ENCODE measurements at regions not wholly inside any gene's neighbourhood (a gene's known extent, or its start where the extent isn't known, plus 50 kb on each side); places are given as distances from the start of the nearest gene placed in this dataset.

DNA sequence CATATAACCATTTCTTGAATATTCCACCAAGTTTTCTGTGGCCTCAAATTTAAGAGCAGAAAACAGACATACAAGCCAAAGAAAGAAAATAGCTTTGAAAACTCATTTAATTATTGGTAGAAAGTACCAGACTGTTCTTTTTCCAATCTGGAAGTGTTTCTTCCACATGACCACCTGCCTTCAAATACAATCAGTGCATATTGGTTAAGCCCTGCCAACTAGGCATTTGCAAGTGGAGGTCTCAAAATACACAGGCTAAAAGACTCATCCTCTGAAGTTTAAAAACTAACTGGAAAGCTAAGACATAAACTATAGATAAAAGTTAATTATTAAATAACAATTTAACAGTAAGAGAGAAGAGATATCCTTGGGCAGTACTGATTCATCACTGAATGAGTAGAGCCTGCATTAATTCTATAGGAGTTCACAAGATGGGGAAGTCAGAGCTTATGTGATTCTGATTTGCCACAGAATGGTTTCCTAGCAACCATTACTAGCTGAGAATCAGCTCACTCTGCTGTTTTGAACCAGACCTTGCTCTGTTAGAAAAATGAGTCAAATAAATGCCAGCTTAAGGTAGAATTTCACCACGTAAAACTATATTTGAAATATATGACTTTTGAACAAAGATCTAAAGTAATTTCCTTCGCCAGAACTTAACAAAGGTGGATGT is 433.8 kb downstream of the FUT8 start:
- TF ChIP-seq ZNF565 (CRISPR knock-in tag; conservative IDR thresholded peaks at IDR 0.05; ENCODE audit: low read depth) (no peak), BACH2 (CRISPR knock-in tag; IDR thresholded peaks at IDR 0.05; ENCODE audit: borderline replicate concordance) (no peak), PATZ1 (CRISPR knock-in tag; IDR thresholded peaks at IDR 0.05; ENCODE audit: borderline replicate concordance) (no peak), OSR1 (CRISPR knock-in tag; IDR thresholded peaks at IDR 0.05) (no peak), ESRRG (CRISPR knock-in tag; IDR thresholded peaks at IDR 0.05) (no peak), TOX (CRISPR knock-in tag; IDR thresholded peaks at IDR 0.05; ENCODE audit: borderline replicate concordance) (no peak), ZC3H10 (CRISPR knock-in tag; IDR thresholded peaks at IDR 0.05) (no peak), CSRNP3 (CRISPR knock-in tag; IDR thresholded peaks at IDR 0.05) (no peak), CREB5 (CRISPR knock-in tag; IDR thresholded peaks at IDR 0.05; ENCODE audit: low read depth) (no peak), CSDC2 (CRISPR knock-in tag; IDR thresholded peaks at IDR 0.05) (no peak), ARNTL (CRISPR knock-in tag; IDR thresholded peaks at IDR 0.05; ENCODE audit: borderline replicate concordance, low read depth) (no peak), GLIS3 (CRISPR knock-in tag; IDR thresholded peaks at IDR 0.05) (no peak), RARB (CRISPR knock-in tag; IDR thresholded peaks at IDR 0.05) (no peak)
- TF ChIP-seq, protein P1, sequence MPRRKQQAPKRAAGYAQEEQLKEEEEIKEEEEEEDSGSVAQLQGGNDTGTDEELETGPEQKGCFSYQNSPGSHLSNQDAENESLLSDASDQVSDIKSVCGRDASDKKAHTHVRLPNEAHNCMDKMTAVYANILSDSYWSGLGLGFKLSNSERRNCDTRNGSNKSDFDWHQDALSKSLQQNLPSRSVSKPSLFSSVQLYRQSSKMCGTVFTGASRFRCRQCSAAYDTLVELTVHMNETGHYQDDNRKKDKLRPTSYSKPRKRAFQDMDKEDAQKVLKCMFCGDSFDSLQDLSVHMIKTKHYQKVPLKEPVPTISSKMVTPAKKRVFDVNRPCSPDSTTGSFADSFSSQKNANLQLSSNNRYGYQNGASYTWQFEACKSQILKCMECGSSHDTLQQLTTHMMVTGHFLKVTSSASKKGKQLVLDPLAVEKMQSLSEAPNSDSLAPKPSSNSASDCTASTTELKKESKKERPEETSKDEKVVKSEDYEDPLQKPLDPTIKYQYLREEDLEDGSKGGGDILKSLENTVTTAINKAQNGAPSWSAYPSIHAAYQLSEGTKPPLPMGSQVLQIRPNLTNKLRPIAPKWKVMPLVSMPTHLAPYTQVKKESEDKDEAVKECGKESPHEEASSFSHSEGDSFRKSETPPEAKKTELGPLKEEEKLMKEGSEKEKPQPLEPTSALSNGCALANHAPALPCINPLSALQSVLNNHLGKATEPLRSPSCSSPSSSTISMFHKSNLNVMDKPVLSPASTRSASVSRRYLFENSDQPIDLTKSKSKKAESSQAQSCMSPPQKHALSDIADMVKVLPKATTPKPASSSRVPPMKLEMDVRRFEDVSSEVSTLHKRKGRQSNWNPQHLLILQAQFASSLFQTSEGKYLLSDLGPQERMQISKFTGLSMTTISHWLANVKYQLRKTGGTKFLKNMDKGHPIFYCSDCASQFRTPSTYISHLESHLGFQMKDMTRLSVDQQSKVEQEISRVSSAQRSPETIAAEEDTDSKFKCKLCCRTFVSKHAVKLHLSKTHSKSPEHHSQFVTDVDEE (CRISPR knock-in tag; IDR thresholded peaks at IDR 0.05), result no peak

All from SK-N-SH treated with all-trans-retinoic acid at 6 μM for 48 hours (cell line).